Hepatocyte (in vitro differentiated cells): ENCODE measurements at regions not wholly inside any gene's neighbourhood (a gene's known extent, or its start where the extent isn't known, plus 50 kb on each side); places are given as distances from the start of the nearest gene placed in this dataset.
"Not testable (repeated sequence)": the region's sequence is repeated elsewhere in the genome, so short reads cannot be mapped to it uniquely, and the experiment has no call there.

Source experiments
- DNase-seq: peaks from one replicate; pipeline ENCODE4 v3.0.0-alpha.2; 2016; ENCODE audit warnings: low spot score
- H2AFZ ChIP-seq: fragments of 200-600 bp; sonication (generic); 2 replicates; pipeline ENCODE4 v1.6.0; 2016; ENCODE audit warnings: antibody characterized with exemption, mild to moderate bottlenecking
- H3K27ac ChIP-seq: fragments of 200-600 bp; sonication (generic); 2 replicates; pipeline ENCODE4 v1.5.1; 2016; ENCODE audit warnings: mild to moderate bottlenecking
- H3K27me3 ChIP-seq: fragments of 200-600 bp; sonication (generic); 2 replicates; pipeline ENCODE4 v1.6.1; 2016
- H3K36me3 ChIP-seq: fragments of 200-600 bp; sonication (generic); replicated peaks from 2 replicates; pipeline ENCODE4 v1.5.1; 2016; ENCODE audit warnings: low read depth; ENCODE audit not compliant: insufficient read depth
- H3K4me1 ChIP-seq: fragments of 200-600 bp; sonication (generic); 2 replicates; pipeline ENCODE4 v1.5.1; 2016; ENCODE audit warnings: mild to moderate bottlenecking, moderate library complexity; ENCODE audit not compliant: insufficient read depth
- H3K4me2 ChIP-seq: fragments of 200-600 bp; sonication (generic); 2 replicates; pipeline ENCODE4 v1.6.0; 2016
- H3K4me3 ChIP-seq: fragments of 200-600 bp; sonication (generic); 2 replicates; pipeline ENCODE4 v1.5.1; 2016; ENCODE audit warnings: mild to moderate bottlenecking
- H3K79me2 ChIP-seq: fragments of 200-600 bp; sonication (generic); 2 replicates; pipeline ENCODE4 v1.6.0; 2017; ENCODE audit warnings: mild to moderate bottlenecking
- H3K9me2 ChIP-seq: fragments of 200-600 bp; sonication (generic); replicated peaks from 2 replicates; pipeline ENCODE4 v1.6.0; 2017; ENCODE audit warnings: mild to moderate bottlenecking; ENCODE audit not compliant: insufficient read depth
- H3K9me3 ChIP-seq: fragments of 200-600 bp; sonication (generic); 2 replicates; pipeline ENCODE4 v1.5.1; 2016; ENCODE audit warnings: low read depth, mild to moderate bottlenecking
- H4K20me1 ChIP-seq: fragments of 200-600 bp; sonication (generic); 2 replicates; pipeline ENCODE4 v1.6.0; 2016; ENCODE audit warnings: mild to moderate bottlenecking; ENCODE audit not compliant: insufficient read depth, poor library complexity, severe bottlenecking
- CTCF ChIP-seq: fragments of 200-600 bp; sonication (generic); IDR thresholded peaks from 2 replicates; pipeline ENCODE4 v1.5.1; 2016; ENCODE audit warnings: antibody characterized with exemption, mild to moderate bottlenecking; ENCODE audit not compliant: poor library complexity
- EZH2 ChIP-seq: fragments of 200-600 bp; sonication (generic); IDR thresholded peaks from 2 replicates; pipeline ENCODE4 v1.6.1; 2016; ENCODE audit warnings: antibody characterized with exemption, mild to moderate bottlenecking, borderline replicate concordance
- EZH2phosphoT487 ChIP-seq: fragments of 200-600 bp; sonication (generic); IDR thresholded peaks from one replicate; pipeline ENCODE4 v1.6.1; 2018; ENCODE audit warnings: antibody characterized with exemption, mild to moderate bottlenecking, low read depth, moderate library complexity; ENCODE audit not compliant: unreplicated experiment, severe bottlenecking
- WGBS: methylation state at CpG from one replicate; pipeline ENCODE4 v1.1.6; 2016; ENCODE audit warnings: low lambda C conversion rate; ENCODE audit errors: missing lambda C conversion rate; 5-methylcytosine and 5-hydroxymethylcytosine counted together

- Histone ChIP-seq H4K20me1 (no peaks in the 10 kb centered on the region), H3K9me2 (no peaks in the 10 kb centered on the region), H3K4me1 (no peaks in the 10 kb centered on the region), H2AFZ (no peak overlapping the region), H3K36me3 (no peaks in the 10 kb centered on the region), H3K79me2 (no peaks in the 10 kb centered on the region), H3K4me3 (no peak overlapping the region), H3K27me3 (no peaks in the 10 kb centered on the region), H3K9me3 (no peaks in the 10 kb centered on the region), H3K27ac (no peak overlapping the region), H3K4me2 (no peak overlapping the region)
- no peak for TF ChIP-seq EZH2
- no peak for TF ChIP-seq EZH2phosphoT487
- no peak for TF ChIP-seq CTCF
- no peak for DNase-seq
- 6% methylated on average over 1 of the region's 1 CpG for WGBS
Measured at GRCh38 chr9:26781906-26782305, 110.7 kb downstream of the CAAP1 start.

GRCh38 chr9:26780307-26780706 lies 112.3 kb downstream of the CAAP1 start:
- 92% methylated on average over 3 of the region's 3 CpGs for WGBS
- not testable (repeated sequence) for H3K4me2 ChIP-seq, H4K20me1 ChIP-seq, H3K27ac ChIP-seq, H3K4me3 ChIP-seq, H3K27me3 ChIP-seq, DNase-seq, H3K79me2 ChIP-seq, H3K9me2 ChIP-seq, H3K9me3 ChIP-seq, H2AFZ ChIP-seq, H3K4me1 ChIP-seq, H3K36me3 ChIP-seq

DNA sequence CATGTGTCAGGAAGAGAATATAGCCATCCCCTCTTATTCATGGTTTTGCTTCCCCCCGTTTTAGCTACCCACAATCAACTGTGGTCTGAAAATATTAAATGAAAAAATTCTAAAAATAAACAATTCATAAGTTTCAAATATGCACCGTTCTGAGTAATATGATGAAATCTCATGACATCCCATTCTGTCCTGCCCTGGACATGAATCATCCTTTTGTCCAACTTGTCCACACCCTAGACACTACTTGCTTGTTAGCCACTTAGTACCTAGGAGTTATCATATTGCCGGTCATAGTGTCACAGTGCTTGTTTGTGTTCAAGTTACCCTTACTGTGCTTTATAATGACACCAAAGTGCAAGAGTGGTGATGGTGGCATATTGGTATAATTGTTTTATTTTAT lies 113.5 kb downstream of the CAAP1 start:
- Histone ChIP-seq H2AFZ (no peak overlapping the region), H3K79me2 (no peaks in the 10 kb centered on the region), H3K9me3 (no peaks in the 10 kb centered on the region), H3K4me1 (no peaks in the 10 kb centered on the region), H4K20me1 (no peaks in the 10 kb centered on the region), H3K4me3 (no peak overlapping the region), H3K9me2 (no peaks in the 10 kb centered on the region), H3K4me2 (no peak overlapping the region), H3K36me3 (no peaks in the 10 kb centered on the region), H3K27me3 (no peaks in the 10 kb centered on the region), H3K27ac (no peak overlapping the region)
- WGBS = 82% methylated on average over 3 of the region's 3 CpGs
- no peak for TF ChIP-seq EZH2
- TF ChIP-seq CTCF = no peak
- TF ChIP-seq EZH2phosphoT487 = no peak
- no peak for DNase-seq

DNA sequence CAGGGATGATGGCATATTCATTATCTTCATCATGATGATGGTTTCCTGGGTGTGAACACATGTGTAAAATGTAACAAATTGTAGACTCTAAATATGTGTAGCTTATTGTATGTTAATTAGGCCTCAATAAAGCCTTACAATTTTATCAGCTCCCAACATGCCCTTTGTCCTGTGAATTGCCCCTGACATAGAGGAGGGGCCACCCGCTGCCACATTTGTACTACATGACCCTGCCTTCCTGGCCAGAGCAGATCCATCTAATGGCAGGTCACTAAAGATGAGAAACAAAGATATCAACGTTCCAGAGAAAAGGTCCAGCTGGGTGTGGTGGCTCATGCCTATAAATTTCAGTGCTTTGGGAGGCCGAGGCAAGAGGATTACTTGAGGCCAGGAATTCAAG lies 117.2 kb downstream of the CAAP1 start:
- no peak overlapping the region for H3K27ac ChIP-seq
- no peaks in the 10 kb centered on the region for H3K79me2 ChIP-seq
- TF ChIP-seq CTCF (no peak), EZH2 (no peak), EZH2phosphoT487 (no peak)
- DNase-seq = peak; percentile 12
- H3K27me3 ChIP-seq = no peaks in the 10 kb centered on the region
- 67% methylated on average over 3 of the region's 3 CpGs for WGBS
- H2AFZ ChIP-seq = no peak overlapping the region
- no peaks in the 10 kb centered on the region for H3K4me1 ChIP-seq
- H3K4me3 ChIP-seq = no peak overlapping the region
- H3K4me2 ChIP-seq = no peak overlapping the region
- H3K9me3 ChIP-seq = no peaks in the 10 kb centered on the region
- no peaks in the 10 kb centered on the region for H3K36me3 ChIP-seq
- H4K20me1 ChIP-seq = no peaks in the 10 kb centered on the region
- H3K9me2 ChIP-seq = no peaks in the 10 kb centered on the region
